Fibroblast of skin of left quadriceps (primary cell): ENCODE measurements at regions not wholly inside any gene's neighbourhood (a gene's known extent, or its start where the extent isn't known, plus 50 kb on each side); places are given as distances from the start of the nearest gene placed in this dataset.

Experiments used
- DNase-seq, 2 experiments: peaks; one replicate each; pipeline ENCODE4 v3.0.0-alpha.2; 2013; ENCODE audit warnings: low read depth in 2 of 2

DNA sequence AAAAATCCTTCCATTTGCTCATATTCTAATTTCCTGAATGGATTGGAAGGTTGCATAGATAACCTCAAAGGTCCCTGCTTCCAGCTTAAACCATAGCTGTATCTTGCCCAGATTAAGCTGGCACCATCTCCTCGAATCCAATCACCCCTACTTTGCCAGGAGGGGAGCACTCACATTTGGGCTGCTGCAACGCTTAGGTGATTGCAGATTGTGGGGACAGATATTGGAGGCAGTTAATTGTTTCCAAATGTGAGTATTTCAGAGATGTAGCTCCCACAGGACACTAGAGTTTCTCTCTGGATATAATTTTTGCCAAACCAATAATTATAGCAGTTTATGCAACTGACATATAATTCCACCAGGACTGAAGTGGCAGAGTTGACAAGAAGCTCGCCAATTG is 53.5 kb upstream of the ACSL1 start:
- DNase-seq: no peak

DNA sequence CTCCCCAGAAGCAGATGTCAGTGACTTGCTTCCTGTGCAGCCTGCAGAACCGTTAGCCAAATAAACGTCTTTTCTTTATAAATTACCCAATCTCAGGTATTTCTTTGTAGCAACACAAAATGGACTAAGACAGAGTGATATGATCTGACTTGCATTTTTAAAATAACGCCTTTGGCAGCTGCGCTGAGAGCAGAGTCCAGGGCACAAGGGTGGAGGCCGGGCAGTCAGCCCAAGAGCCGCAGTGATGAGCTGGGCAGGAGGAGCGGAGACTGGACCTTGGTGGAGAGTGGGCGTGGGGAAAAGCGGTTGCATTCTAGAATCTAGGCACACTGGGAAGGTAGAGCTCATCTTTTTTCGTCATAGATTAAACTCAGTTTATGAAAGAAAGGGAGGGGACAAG is 56.5 kb upstream of the ACSL1 start:
- no peak for DNase-seq

GRCh38 chr4:184883024-184883423 is 57.3 kb upstream of the ACSL1 start:
- no peak for DNase-seq

GRCh38 chr4:184884883-184885282 is 59.1 kb upstream of the ACSL1 start:
- DNase-seq: no peak

- DNase-seq: no peak
These were observed 59.8 kb upstream of the ACSL1 start for GRCh38 chr4:184885602-184886001.

DNA sequence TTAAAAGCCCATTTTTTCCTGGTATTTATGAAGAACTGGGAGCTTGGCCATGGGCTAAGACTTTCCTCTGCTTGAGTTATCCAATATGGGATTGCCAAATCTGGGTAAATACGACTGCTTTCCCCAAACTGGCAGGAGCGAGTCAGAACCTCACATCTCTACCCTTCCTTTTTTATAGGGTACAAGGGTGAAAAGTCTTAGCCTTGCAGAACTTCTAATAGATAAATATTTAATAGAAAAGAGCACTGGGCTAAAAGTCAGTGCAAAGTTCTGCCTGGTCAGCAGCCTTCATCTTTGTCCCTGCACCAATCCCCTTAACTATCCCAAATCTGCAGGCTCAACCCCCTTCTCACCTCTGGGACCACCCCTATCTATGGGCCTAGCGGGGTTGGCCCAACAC is 61.6 kb upstream of the ACSL1 start:
- no peak for DNase-seq

GRCh38 chr4:184887947-184888346 is 62.2 kb upstream of the ACSL1 start:
- no peak for DNase-seq

DNA sequence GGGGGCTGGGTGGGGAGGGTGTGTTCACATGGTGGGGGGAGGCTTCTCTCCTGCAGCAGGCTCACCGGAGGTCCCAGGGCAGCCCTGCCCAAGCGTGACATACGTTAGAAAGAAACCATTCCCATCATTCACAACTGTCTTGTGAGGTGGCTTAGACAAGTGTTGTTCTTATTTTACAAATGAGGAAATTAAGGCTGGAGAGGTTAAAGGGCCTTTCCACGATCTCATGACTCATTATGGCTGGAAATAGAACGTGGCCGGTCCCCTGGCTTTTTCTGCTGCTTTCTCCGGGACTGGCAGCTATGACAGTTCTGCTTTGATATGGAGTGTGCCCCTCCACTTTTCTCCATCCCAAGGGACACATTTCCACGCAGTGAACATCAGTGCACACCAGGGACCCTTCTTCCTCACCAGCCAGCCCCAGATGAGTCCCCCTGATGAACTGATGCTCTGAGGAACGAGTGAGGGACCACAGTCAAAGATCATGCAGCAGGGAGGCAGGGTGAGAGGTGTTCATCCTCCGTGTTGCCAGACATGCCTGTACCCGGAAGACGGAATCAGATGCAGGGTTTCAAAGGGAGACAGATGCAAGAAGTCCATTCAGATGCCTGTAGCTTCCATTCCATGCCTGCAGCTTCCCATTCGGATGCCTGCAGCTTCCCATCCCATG is 64.0 kb upstream of the ACSL1 start:
- no peak for DNase-seq

DNA sequence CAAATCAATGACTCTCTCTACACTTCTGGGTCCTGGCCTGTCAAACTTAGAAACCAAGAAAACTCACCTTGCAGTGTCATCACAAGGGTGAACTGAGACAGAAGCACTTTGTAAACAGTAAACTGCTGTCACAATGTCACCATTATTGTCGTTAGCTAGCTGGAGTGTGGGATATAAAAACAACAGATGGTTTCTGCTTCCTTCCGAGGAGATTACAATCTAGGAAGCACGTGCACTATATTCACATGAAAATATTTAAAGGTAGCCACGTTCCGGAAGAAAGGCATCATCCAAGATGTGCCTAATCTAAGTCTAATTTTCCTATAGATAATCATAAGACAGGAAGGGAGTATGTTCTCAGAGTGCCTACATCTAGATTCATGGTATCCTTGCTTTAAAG is 64.7 kb upstream of the ACSL1 start:
- no peak for DNase-seq

GRCh38 chr4:184891816-184892397 is 66.1 kb upstream of the ACSL1 start:
- no peak for DNase-seq

DNA sequence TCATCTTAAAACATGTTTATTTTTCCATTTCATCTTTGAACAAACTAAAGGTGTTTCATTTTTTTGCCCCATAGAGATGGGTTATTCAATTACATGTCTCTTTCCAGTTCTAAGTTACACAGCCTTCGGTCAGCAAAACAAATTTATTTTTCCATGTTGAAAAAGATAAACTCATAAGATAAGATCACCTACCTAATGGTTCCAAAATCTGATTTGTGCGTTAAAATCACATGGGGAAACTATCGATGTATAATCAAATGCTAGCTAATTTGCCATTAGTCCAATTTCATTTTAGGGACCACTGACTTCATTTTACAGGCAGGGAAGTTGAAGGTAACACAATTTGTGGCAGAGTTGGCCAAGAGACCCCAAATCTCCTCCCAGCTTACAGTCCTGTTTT is 67.2 kb upstream of the ACSL1 start:
- no peak for DNase-seq

DNA sequence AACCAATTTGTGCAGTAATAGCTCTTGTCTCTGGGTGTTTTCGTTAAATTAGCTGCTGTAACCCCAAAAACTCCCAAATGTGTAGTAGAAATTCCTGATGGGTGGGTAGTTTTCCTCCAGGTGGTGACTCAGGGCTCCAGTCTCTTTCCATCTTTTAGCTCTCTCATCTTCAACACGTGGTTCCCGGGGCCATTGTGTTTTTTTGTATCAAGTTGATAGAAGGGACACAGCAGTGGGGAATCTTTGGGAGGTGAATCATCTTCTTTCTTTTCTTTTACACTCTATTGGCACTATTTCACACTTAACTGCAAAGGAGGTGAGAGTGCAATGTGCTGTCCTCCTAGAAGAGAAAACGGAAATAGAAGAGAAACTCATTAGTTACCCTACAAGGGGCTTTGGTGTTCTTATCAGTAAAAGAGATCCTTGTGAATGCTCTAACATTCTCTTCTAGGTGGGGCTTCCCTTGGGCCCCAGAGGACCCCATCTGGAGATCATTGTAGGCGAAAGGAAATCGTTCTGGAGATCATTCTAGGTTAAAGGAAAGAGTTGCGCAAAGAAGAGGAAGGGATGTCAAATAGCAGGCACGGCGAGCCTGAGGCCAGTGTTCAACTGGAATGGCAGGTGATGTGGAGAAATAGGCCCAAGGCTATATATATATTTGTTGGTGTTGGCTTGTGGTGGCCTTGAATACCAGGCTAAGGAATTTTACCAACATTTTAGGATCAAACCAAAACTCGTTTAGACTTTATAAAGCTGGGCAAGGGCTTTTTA is 68.2 kb upstream of the ACSL1 start:
- no peak for DNase-seq

DNA sequence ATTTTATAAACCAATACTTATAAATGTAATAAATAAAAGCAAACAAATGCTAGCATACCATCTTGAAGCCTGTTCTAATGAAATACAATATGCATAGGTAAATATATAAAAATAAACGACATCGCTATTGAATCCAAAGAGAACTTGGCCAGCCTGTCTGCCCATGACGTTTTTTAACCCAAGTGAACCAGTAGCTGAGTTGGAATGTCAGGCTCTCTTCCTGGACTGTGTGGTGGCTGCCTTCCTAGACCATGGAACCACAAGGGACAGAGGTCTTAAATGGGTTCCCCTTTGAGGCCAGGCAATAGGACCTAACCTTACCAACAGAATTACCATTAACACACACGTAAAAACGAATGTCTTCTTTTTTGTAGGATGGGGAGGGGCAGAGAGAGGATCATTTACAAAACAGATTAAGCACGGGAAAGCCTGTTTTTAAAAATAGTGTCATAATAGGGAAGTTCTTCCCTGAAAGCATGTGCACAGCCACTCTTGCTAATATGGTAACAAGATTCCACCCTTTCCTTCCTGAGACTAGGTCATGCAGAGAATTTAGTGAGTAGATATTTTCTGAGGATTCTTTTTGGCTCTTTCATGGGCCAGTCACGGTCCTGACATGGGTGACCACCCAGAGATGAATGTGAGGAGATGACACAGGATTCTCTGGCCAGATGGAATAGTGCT is 69.4 kb upstream of the ACSL1 start:
- no peak for DNase-seq

DNA sequence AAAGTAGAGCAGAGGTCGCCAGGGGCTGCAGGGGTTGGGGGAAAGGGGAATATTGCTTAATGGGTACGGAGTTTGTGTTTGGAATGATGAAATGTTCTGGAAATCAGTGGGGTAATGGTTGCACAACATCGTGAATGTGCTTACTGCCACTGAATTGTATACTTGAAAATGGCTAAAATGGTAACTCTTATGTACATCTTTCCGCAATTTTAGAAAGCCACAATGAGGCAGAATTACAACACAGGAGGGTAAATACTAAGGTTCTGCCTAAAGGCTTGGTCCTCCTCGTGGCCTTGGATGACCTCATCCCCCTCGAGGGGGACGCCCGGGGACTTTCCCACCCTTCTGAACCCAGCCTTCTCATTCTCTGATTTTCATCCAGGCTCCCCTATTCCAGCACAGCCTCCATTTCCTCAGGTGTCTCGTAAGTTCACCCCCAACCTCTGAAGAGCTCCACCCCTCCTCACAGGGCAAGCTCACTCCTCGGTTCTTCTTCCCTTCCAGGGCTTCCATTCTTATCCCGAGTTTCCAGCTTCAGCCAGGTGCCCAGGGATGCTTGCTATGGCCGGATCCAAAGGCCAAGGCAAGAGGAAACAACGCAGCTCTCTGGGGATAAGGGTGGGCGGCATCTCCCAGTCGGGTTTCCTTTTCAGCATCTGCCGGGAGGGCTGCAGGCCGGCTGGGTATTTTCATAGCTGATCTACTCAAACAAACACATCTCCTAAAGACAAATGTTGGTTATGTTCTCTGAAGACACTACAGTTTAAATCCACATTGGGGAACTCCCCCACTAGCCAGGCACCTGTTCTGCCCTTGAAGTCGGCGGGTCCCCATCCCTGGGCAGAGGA is 71.3 kb upstream of the ACSL1 start:
- DNase-seq: no peak

DNA sequence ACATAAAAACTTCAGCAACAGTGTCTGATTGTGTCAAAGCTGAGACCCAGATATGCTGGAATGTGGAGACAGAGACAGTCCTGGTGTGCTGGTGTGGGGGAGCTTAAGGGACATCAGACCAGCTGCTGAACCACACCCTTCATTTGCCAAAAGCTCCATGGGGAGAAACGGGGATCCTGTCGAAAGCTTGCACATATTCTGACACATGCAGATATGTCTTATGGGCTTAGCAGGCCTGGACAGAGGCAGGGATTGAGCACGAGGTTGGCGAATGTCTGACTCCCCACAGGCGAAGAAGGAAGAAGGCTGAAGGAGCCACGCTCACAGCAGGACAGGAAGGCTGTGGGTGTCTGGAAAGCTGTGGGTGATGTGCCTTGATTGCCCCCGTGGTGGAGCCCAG is 72.1 kb upstream of the ACSL1 start:
- no peak for DNase-seq

GRCh38 chr4:184898793-184899192 is 73.0 kb upstream of the ACSL1 start:
- DNase-seq: no peak

DNA sequence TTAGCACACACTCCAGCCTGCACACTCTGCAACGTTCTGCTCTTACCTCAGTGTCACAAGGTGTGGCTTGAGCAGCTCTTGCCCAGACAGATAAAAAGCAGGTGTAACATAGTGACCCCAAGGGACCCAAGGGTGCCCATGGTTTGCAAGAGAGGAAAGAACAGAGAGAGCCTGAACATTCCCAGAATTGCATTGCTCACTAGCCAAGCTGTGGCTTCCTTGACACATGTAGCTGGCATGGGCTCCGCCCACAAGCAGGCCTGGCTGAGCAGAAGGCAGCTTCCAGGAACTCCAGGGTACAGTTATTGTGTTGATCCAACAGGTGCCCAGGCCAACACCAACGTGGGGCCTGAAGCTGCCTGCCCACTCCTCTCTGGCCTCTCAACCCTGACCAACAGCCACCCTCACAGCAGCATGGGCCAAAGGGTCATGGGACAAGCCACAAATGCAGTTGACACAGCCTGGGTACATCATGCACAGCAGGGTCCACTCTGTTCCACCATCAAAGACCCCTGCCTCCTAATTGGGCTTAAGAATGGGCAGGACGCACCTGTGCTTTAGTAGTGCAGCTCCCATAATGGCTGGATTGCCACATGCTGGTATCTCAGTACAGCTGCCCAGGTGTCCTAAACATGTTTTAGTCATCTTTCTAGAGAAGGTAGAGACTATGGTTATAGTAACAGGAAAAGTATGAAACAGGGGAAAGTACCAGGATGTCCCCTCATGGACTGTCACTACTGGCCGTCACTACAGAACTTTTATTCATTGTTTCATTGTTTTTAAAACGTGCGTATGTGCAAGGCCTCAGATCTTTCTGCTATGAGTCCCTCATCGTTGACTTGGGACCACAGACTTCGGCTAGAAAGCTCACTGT is 73.7 kb upstream of the ACSL1 start:
- DNase-seq: no peak

GRCh38 chr4:184900184-184900583 is 74.4 kb upstream of the ACSL1 start:
- no peak for DNase-seq

DNA sequence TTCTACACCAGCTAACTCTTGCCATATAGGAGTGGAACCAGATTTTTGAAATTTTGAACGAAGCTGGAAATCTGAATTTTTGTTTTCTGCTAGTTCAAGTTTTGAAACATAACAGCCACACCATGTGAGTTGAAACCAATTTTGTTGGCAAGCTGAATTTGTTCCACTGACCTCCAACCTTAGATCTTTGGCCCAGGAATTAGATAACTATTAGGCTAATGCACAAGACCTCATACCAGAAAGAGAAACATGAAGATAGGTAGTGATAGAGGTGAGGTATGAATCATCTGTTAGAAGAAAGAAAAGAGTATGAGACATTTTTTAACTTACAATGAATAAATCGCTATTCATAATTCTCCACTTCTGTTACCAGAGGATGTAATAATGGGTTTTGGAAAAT is 76.8 kb upstream of the ACSL1 start:
- DNase-seq: no peak

- DNase-seq: no peak
These were observed 80.8 kb upstream of the ACSL1 start for GRCh38 chr4:184906480-184907097.
